IMR-90 (cell line): ENCODE measurements at regions not wholly inside any gene's neighbourhood (a gene's known extent, or its start where the extent isn't known, plus 50 kb on each side); places are given as distances from the start of the nearest gene placed in this dataset.

Source experiments
- ATAC-seq: fragments of 200-7000 bp; cut with Tn5 transposase; 2 replicates; pipeline ENCODE4 v1.9.1; 2020; ENCODE audit warnings: low read depth, mild to moderate bottlenecking, moderate library complexity
- BruUV-seq: library from RNA; stranded (reverse); fragments of 400-500 nt; replicated peaks from 2 replicates; lab custom pipeline; 2021; lab: Mats Ljungman, UMichigan
- CTCF ChIA-PET: fragments of 300-600 bp; formaldehyde crosslinking; extraction: SDS; loops from one replicate; lab custom pipeline; 2021; ENCODE audit warnings: antibody characterized with exemption; lab: Yijun Ruan, JAX
- POLR2A ChIA-PET: fragments of 300-600 bp; sonication (Branson Sonifier 250); formaldehyde crosslinking; loops from one replicate; lab custom pipeline; 2022; ENCODE audit warnings: antibody characterized with exemption; ENCODE audit not compliant: unreplicated experiment; lab: Charles Lee
- DNase-seq: peaks from one replicate; pipeline ENCODE4 v3.0.0; 2013
- H2AFZ ChIP-seq: replicated peaks from 2 replicates; pipeline ENCODE3; 2013; ENCODE audit warnings: low read length, mild to moderate bottlenecking; ENCODE audit not compliant: poor library complexity
- H2AK5ac ChIP-seq: 2 replicates; pipeline ENCODE4 v1.6.1; 2013; ENCODE audit warnings: low read depth, low read length, inconsistent platforms
- H2AK9ac ChIP-seq: replicated peaks from 2 replicates; pipeline ENCODE3; 2013; ENCODE audit warnings: mild to moderate bottlenecking, low read depth, low read length, moderate library complexity; ENCODE audit not compliant: poor library complexity
- H2BK120ac ChIP-seq: 2 replicates; pipeline ENCODE4 v1.6.1; 2013; ENCODE audit warnings: low read depth, low read length, inconsistent platforms
- H2BK15ac ChIP-seq: 3 replicates; pipeline ENCODE4 v1.6.1; 2013; ENCODE audit warnings: low read depth, low read length, inconsistent platforms
- H2BK20ac ChIP-seq: 2 replicates; pipeline ENCODE4 v1.6.1; 2013; ENCODE audit warnings: low read depth, mild to moderate bottlenecking, inconsistent platforms, low read length, moderate library complexity
- H2BK5ac ChIP-seq: 2 replicates; pipeline ENCODE4 v1.6.1; 2013; ENCODE audit warnings: mild to moderate bottlenecking, low read depth, low read length, inconsistent platforms; ENCODE audit not compliant: poor library complexity, severe bottlenecking
- H3K14ac ChIP-seq: replicated peaks from 2 replicates; pipeline ENCODE4 v1.6.1; 2013; ENCODE audit warnings: low read depth, low read length, inconsistent platforms
- H3K18ac ChIP-seq: 2 replicates; pipeline ENCODE4 v1.6.1; 2013; ENCODE audit warnings: low read depth, low read length, control low read depth
- H3K23ac ChIP-seq: 2 replicates; pipeline ENCODE4 v1.6.1; 2013; ENCODE audit warnings: low read depth, low read length, inconsistent platforms
- H3K27ac ChIP-seq: 2 replicates; pipeline ENCODE4 v1.5.1; 2013; ENCODE audit warnings: mild to moderate bottlenecking, control low read depth, low read length; ENCODE audit not compliant: insufficient read depth
- H3K27me3 ChIP-seq: 2 replicates; pipeline ENCODE4 v1.6.1; 2013; ENCODE audit warnings: low read length; ENCODE audit not compliant: control insufficient read depth, insufficient read depth
- H3K36me3 ChIP-seq: 2 replicates; pipeline ENCODE4 v1.6.1; 2013; ENCODE audit warnings: low read length, mixed read lengths; ENCODE audit not compliant: control insufficient read depth, insufficient read depth
- H3K4ac ChIP-seq: 2 replicates; pipeline ENCODE4 v1.6.1; 2013; ENCODE audit warnings: low read depth, low read length, inconsistent platforms
- H3K4me1 ChIP-seq: 2 replicates; pipeline ENCODE4 v1.6.1; 2013; ENCODE audit warnings: low read length, mixed read lengths; ENCODE audit not compliant: control insufficient read depth, insufficient read depth
- H3K4me2 ChIP-seq: 2 replicates; pipeline ENCODE4 v1.6.1; 2013; ENCODE audit warnings: low read depth, mild to moderate bottlenecking, control low read depth, low read length, moderate library complexity
- H3K4me3 ChIP-seq: 2 replicates; pipeline ENCODE4 v1.5.1; 2013; ENCODE audit warnings: low read depth, mild to moderate bottlenecking, control low read depth, low read length, moderate library complexity; ENCODE audit not compliant: insufficient read depth
- H3K56ac ChIP-seq: 2 replicates; pipeline ENCODE4 v1.6.1; 2013; ENCODE audit warnings: low read length, inconsistent platforms; ENCODE audit not compliant: insufficient read depth; ENCODE audit errors: extremely low read depth
- H3K79me1 ChIP-seq, 2 experiments: 2 replicates each; pipeline ENCODE4 v1.6.1; 2013; ENCODE audit warnings: low read length in 2 of 2, inconsistent platforms in 1 of 2, low read depth in 1 of 2
- H3K9ac ChIP-seq: 2 replicates; pipeline ENCODE4 v1.6.1; 2013; ENCODE audit warnings: low read depth, low read length, control low read depth
- H3K9me1 ChIP-seq: 2 replicates; pipeline ENCODE4 v1.6.1; 2013; ENCODE audit warnings: low read length, inconsistent platforms; ENCODE audit not compliant: insufficient read depth
- H3K9me3 ChIP-seq: 2 replicates; pipeline ENCODE4 v1.6.1; 2013; ENCODE audit warnings: low read length; ENCODE audit not compliant: control insufficient read depth, insufficient read depth
- H4K20me1 ChIP-seq: 2 replicates; pipeline ENCODE4 v1.6.1; 2013; ENCODE audit warnings: low read length, inconsistent platforms; ENCODE audit not compliant: insufficient read depth
- H4K5ac ChIP-seq: 2 replicates; pipeline ENCODE4 v1.6.1; 2013; ENCODE audit warnings: mild to moderate bottlenecking, low read depth, low read length, control low read depth
- H4K8ac ChIP-seq, 2 experiments: 2 replicates each; pipeline ENCODE4 v1.6.1; 2013; ENCODE audit warnings: low read depth in 2 of 2, low read length in 2 of 2, control low read depth in 1 of 2, inconsistent platforms in 1 of 2
- H4K91ac ChIP-seq: 2 replicates; pipeline ENCODE4 v1.6.1; 2013; ENCODE audit warnings: low read depth, low read length, inconsistent platforms; ENCODE audit not compliant: insufficient read depth
- CHD1 ChIP-seq: IDR thresholded peaks from 2 replicates; pipeline ENCODE4 v1.6.1; 2012; ENCODE audit warnings: low read depth, low read length, improper control_type of control experiment
- MAZ ChIP-seq: IDR thresholded peaks from 2 replicates; pipeline ENCODE4 v1.6.1; 2012; ENCODE audit warnings: low read depth, mild to moderate bottlenecking, low read length, improper control_type of control experiment, moderate library complexity, borderline replicate concordance
- NFE2L2 ChIP-seq: fragments of 150-350 bp; IDR thresholded peaks from 2 replicates; pipeline ENCODE4 v1.6.1; 2016; ENCODE audit warnings: low read depth, mild to moderate bottlenecking, low read length
- RCOR1 ChIP-seq: IDR thresholded peaks from 2 replicates; pipeline ENCODE4 v1.6.1; 2012; ENCODE audit warnings: mild to moderate bottlenecking, low read length, improper control_type of control experiment; ENCODE audit not compliant: insufficient replicate concordance
- WGBS, 2 experiments: methylation state at CpG; one replicate each; pipeline versions ENCODE4 v1.1.5 to v1.1.7; 2013; ENCODE audit warnings: missing lambda C conversion rate in 2 of 2; ENCODE audit not compliant: insufficient read length in 1 of 2; ENCODE audit errors: extremely low coverage in 2 of 2; 5-methylcytosine and 5-hydroxymethylcytosine counted together
- dilution Hi-C: fragments of 300-500 bp; cut with HindIII; formaldehyde crosslinking; loops from one replicate; pipeline ENCODE4 v1.14.3; 2018; ENCODE audit warnings: low sequenced_read_pairs; ENCODE audit not compliant: unreplicated experiment
- in situ Hi-C: fragments of 300-500 bp; cut with MboI; formaldehyde crosslinking; loops from 3 replicates; pipeline ENCODE4 v1.14.3; 2019; ENCODE audit warnings: low sequenced_read_pairs, inconsistent platforms, mixed read lengths
- intact Hi-C: fragments of 100-400 bp; cut with micrococcal nuclease; formaldehyde crosslinking; loops from 2 replicates; pipeline ENCODE4 v1.10.0; 2022
- TF ChIP-seq, protein P1 (sequence below): fragments of 150-350 bp; IDR thresholded peaks from 2 replicates; pipeline ENCODE4 v1.6.1; 2017; ENCODE audit warnings: mild to moderate bottlenecking, antibody characterized with exemption, low read length, low read depth

DNA sequence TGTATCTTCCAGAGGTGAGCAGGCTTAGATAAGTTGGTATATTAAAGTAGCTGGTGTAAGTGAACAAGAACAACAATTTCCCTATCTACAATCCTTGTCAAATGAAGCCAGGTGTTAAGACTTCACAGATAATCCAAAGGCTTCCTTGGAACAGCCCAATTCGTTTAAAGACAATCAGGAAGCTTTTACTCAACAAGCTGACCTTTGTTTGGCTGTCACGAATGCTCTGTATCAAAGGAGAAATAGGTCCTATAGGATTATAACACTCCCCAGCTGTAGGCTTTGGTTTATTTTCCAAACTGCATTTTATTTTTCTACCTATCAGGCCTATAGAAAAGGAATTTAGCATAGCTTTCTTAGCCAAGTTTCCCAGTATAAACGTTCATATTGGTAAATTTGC, 766.5 kb upstream of the GOT2 start:
- H3K23ac ChIP-seq = no peak overlapping the region
- intact Hi-C loops = no loop called here
- BruUV-seq = no TSS peak

More for the DNA sequence above, 766.5 kb upstream of the GOT2 start:
- no peaks in the 10 kb centered on the region for H3K27me3 ChIP-seq
- no peaks in the 10 kb centered on the region for H3K4me1 ChIP-seq
- no CpG with 5 or more reads among the region's 3 CpGs for WGBS, 2 experiments
- DNase-seq (no peak), ATAC-seq (no peak)
- no peak overlapping the region for H4K5ac ChIP-seq
- H2BK20ac ChIP-seq = no peak overlapping the region
- no peak overlapping the region for H3K4ac ChIP-seq
- no peak overlapping the region for H3K9ac ChIP-seq
- H3K9me3 ChIP-seq = no peaks in the 10 kb centered on the region
- no peak overlapping the region for H4K91ac ChIP-seq
- no peak overlapping the region for H3K56ac ChIP-seq
- H3K4me2 ChIP-seq = no peak overlapping the region
- no peak overlapping the region for H3K18ac ChIP-seq
- no peak overlapping the region for H2BK5ac ChIP-seq
- no peaks in the 10 kb centered on the region for H4K20me1 ChIP-seq
- no peak overlapping the region for H2BK120ac ChIP-seq
- no peak overlapping the region for H3K14ac ChIP-seq
- no peak overlapping the region for H2BK15ac ChIP-seq
- no peak overlapping the region for H2AFZ ChIP-seq
- H4K8ac ChIP-seq = no peak overlapping the region
- no peak for TF ChIP-seq NFE2L2
- no peak for TF ChIP-seq MAZ
- TF ChIP-seq, protein P1, sequence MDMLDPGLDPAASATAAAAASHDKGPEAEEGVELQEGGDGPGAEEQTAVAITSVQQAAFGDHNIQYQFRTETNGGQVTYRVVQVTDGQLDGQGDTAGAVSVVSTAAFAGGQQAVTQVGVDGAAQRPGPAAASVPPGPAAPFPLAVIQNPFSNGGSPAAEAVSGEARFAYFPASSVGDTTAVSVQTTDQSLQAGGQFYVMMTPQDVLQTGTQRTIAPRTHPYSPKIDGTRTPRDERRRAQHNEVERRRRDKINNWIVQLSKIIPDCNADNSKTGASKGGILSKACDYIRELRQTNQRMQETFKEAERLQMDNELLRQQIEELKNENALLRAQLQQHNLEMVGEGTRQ = no peak
- TF ChIP-seq RCOR1 = no peak
- no peak for TF ChIP-seq CHD1
- POLR2A ChIA-PET = no interaction called here
- H2AK5ac ChIP-seq = no peak overlapping the region
- in situ Hi-C loops (no loop called here), dilution Hi-C loops (no loop called here)
- no peaks in the 10 kb centered on the region for H3K9me1 ChIP-seq
- H3K4me3 ChIP-seq = no peak overlapping the region
- no peaks in the 10 kb centered on the region for H3K36me3 ChIP-seq
- no peaks in the 10 kb centered on the region for H3K79me1 ChIP-seq
- CTCF ChIA-PET = no interaction called here
- no peak overlapping the region for H2AK9ac ChIP-seq
- H3K27ac ChIP-seq = no peak overlapping the region
